22Rv1 (cell line): ENCODE measurements at regions not wholly inside any gene's neighbourhood (a gene's known extent, or its start where the extent isn't known, plus 50 kb on each side); places are given as distances from the start of the nearest gene placed in this dataset.

ENCODE experiments used
- H3K27ac ChIP-seq: fragments of 450-650 bp; 2 replicates; pipeline ENCODE4 v1.5.1; 2017
- CTCF ChIP-seq: fragments of 450-650 bp; IDR thresholded peaks from 2 replicates; pipeline ENCODE4 v1.5.1; 2017; ENCODE audit warnings: mild to moderate bottlenecking
- ZFX ChIP-seq: fragments of 450-650 bp; IDR thresholded peaks from 2 replicates; pipeline ENCODE4 v1.6.1; 2017; ENCODE audit warnings: antibody characterized with exemption, borderline replicate concordance

GRCh38 chr17:68195667-68196393 lies 52.0 kb upstream of the AMZ2 start:
- no peak overlapping the region for H3K27ac ChIP-seq
- no peak for TF ChIP-seq CTCF
- TF ChIP-seq ZFX, result no peak

DNA sequence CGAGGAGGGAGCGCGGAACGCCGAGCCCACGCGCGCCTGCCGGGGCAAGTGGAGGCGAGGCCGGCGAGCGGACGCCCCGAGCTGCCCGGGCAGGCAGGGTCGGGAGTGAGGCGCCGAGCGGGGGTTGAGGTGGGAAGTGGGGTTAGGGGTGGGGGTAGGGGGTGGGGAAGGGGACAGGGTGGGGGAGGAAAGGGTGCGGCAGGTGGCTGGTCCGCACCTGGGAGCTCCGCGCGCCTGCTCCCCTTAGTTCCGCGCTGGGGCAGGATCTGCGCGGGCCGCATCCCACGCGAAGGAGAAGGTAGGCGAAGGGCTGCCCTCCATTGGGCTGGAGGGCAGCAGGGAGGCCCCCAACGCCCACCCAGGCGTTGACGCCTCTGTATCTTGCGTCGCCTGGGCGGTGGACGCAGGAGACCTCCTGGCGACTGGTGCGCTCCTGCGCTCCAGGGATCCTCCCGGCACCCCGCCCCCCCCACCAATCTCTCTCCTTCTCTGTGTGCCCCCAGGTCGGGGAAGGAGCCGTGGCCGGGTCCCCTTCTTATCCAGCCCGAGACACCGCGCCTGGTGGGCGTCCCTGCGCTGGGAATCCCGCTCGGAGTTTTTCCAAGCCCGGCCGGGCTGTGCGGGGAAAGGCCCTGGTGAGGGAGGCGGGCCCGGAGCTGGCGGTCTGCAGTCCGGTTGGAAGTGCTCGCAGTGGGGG lies 51.3 kb upstream of the AMZ2 start:
- TF ChIP-seq ZFX (no peak), CTCF (no peak)
- no peak overlapping the region for H3K27ac ChIP-seq

GRCh38 chr17:68197091-68197996 lies 50.5 kb upstream of the AMZ2 start:
- TF ChIP-seq ZFX, result no peak
- no peak for TF ChIP-seq CTCF
- H3K27ac ChIP-seq, result no peak overlapping the region

DNA sequence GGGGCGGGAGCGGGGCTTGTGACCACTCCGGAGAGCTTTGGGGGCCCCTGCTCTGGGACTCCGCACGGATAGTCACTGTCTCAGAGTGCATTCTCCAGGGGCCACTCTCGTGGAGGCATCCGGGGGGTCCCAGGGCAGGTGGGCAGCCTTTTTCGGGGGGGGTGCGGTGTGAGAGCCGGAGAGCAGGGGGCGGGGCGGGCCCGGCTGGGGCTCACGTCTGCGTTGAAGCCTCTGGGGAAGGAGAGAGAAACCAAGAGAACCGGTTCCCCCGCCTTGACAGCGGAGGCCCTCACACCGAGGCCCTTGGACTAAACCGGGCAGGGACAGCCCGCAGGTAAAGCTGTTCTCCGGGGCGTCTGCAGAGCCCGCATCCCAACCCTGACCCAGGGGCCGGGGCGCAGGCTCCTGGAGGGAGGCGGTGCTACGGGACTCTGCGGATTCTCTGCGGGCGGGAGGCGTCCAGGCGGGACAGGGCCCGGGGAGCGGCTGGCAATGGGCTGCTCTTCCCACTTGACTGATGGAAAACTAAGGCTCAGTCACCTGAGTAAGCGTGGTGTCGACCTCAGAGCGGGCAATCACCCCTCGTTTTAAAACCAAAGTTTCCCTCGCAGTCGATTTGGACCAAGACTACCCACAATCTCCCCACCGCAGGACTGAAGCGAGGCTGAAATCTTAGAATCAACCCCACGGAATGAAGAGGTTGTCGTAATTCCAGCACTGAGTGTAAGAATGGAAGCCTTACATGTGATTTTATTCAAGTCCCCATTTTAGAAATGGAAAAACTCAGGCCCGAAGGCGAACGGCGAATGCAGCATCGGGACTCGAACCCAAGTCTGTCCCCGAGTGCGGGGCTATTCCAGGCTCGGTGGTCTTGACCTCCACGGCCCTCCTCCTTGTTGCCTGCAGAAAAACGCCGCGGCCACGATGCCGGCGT lies 49.6 kb upstream of the AMZ2 start:
- TF ChIP-seq ZFX, result no peak
- TF ChIP-seq CTCF, result no peak
- no peak overlapping the region for H3K27ac ChIP-seq
